Spleen (tissue), 11 donors: ENCODE measurements at regions not wholly inside any gene's neighbourhood (a gene's known extent, or its start where the extent isn't known, plus 50 kb on each side); places are given as distances from the start of the nearest gene placed in this dataset.

Experiments used
- DNase-seq: peaks from one replicate; pipeline ENCODE4 v3.0.0-alpha.2; 2020
- H3K27ac ChIP-seq, 8 donors: fragments of 200-600 bp; sonication (generic) in 7 of 8; 1 replicate in 4 of 8; 2 replicates in 4 of 8; pipeline versions ENCODE4 v1.5.0 to v1.8.0; 2016 to 2021; ENCODE audit warnings: inconsistent platforms in 4 of 8, mild to moderate bottlenecking in 4 of 8, moderate library complexity in 1 of 8
- H3K27me3 ChIP-seq, 7 donors: fragments of 200-600 bp; sonication (generic) in 6 of 7; replicated peaks in 1 of 7; 1 replicate in 4 of 7; 2 replicates in 3 of 7; pipeline versions ENCODE4 v1.5.0 to v1.8.0; 2016 to 2021; ENCODE audit warnings: inconsistent platforms in 3 of 7, mild to moderate bottlenecking in 1 of 7
- H3K36me3 ChIP-seq, 6 donors: fragments of 200-600 bp; sonication (generic) in 5 of 6; 1 replicate in 4 of 6; 2 replicates in 2 of 6; pipeline versions ENCODE4 v1.5.0 to v1.8.0; 2016 to 2021; ENCODE audit warnings: inconsistent platforms in 2 of 6
- H3K4me1 ChIP-seq, 6 donors: fragments of 200-600 bp; sonication (generic) in 5 of 6; 1 replicate in 3 of 6; 2 replicates in 3 of 6; pipeline versions ENCODE4 v1.5.0 to v1.8.0; 2016 to 2021; ENCODE audit warnings: inconsistent platforms in 3 of 6
- H3K4me3 ChIP-seq, 8 donors: fragments of 200-600 bp; sonication (generic) in 7 of 8; 1 replicate in 4 of 8; 2 replicates in 4 of 8; pipeline versions ENCODE4 v1.5.0 to v1.8.0; 2016 to 2021; ENCODE audit warnings: inconsistent platforms in 4 of 8, mild to moderate bottlenecking in 4 of 8, moderate library complexity in 2 of 8
- H3K9me3 ChIP-seq, 8 donors: fragments of 200-600 bp; sonication (generic) in 7 of 8; 1 replicate in 4 of 8; 2 replicates in 4 of 8; pipeline versions ENCODE4 v1.5.0 to v1.8.0; 2016 to 2021; ENCODE audit warnings: inconsistent platforms in 4 of 8
- CTCF ChIP-seq, 11 experiments: fragments of 200-600 bp in 7 of 11; fragments of 450-650 bp in 4 of 11; sonication (generic) in 4 of 11; IDR thresholded peaks in 8 of 11; conservative IDR thresholded peaks in 3 of 11; 1 replicate in 7 of 11; 2 replicates in 4 of 11; pipeline versions ENCODE4 v1.4.0 to v1.8.0; 2016 to 2021; ENCODE audit warnings: antibody characterized with exemption in 11 of 11, inconsistent platforms in 4 of 11, mild to moderate bottlenecking in 1 of 11
- POLR2A ChIP-seq, 3 donors: fragments of 450-650 bp; IDR thresholded peaks; one replicate each; pipeline ENCODE4 v1.5.1; 2017; ENCODE audit warnings: antibody characterized with exemption in 3 of 3, mild to moderate bottlenecking in 1 of 3
- POLR2AphosphoS5 ChIP-seq, 3 donors: sonication (generic); formaldehyde crosslinking; IDR thresholded peaks; one replicate each; pipeline ENCODE4 v1.5.1; 2017; ENCODE audit warnings: antibody characterized with exemption in 3 of 3
- WGBS, 5 donors: extraction: QIAGEN DNeasy Blood & Tissue Kit in 3 of 5; methylation state at CpG; one replicate each; pipeline versions ENCODE4 v1.1.5 to v1.1.7; 2013 to 2018; 5-methylcytosine and 5-hydroxymethylcytosine counted together
- intact Hi-C: fragments of 100-400 bp; cut with DNase I; formaldehyde crosslinking; loops from one replicate; pipeline ENCODE4 v1.15.0; 2023; ENCODE audit warnings: low total_unique reads
- donor health status: healthy with polysubstance abuse.
- donor health status: DM: no; HTN: no; CAD: no; lungs with moderate emphysema.
- donor health status: DM: no; HTN: no; CAD: no.
- donor health status: Bipolar disorder and iron deficiency.
- donor health status: healthy.
- donor health status: DM: no; HTN: no; CAD: no.
- donor health status: DM: yes; HTN: yes; CAD: no.

GRCh38 chr20:24393903-24394302, 75.5 kb upstream of the SYNDIG1 start:
- Histone ChIP-seq H3K4me3 (no peak overlapping the region), H3K36me3 (no peaks in the 10 kb centered on the region), H3K4me1 (peaks cover 0 to 8% (median 0%) of the 10 kb centered on the region in 6 donors), H3K27me3 (peaks cover 0 to 15% (median 0%) of the 10 kb centered on the region in 7 donors), H3K9me3 (peaks cover 0 to 22% (median 12%) of the 10 kb centered on the region in 8 donors), H3K27ac (no peak overlapping the region)
- TF ChIP-seq POLR2AphosphoS5 (IDR thresholded peaks at IDR 0.05) (no peak), POLR2A (IDR thresholded peaks at IDR 0.05) (no peak), CTCF (IDR thresholded peaks at IDR 0.05 in 8 of 11, conservative IDR thresholded peaks at IDR 0.05 in 3 of 11) (no peak)
- DNase-seq: no peak
- intact Hi-C loops: no loop called here
- WGBS, 5 donors: 70 to 88% (median 74%) methylated on average over 8 to 9 of the region's 9 CpGs

GRCh38 chr20:24392612-24393011, 76.8 kb upstream of the SYNDIG1 start:
- H3K27ac ChIP-seq: no peak overlapping the region
- intact Hi-C loops: no loop called here
- TF ChIP-seq POLR2AphosphoS5 (IDR thresholded peaks at IDR 0.05) (no peak), POLR2A (IDR thresholded peaks at IDR 0.05) (no peak), CTCF (IDR thresholded peaks at IDR 0.05 in 8 of 11, conservative IDR thresholded peaks at IDR 0.05 in 3 of 11) (no peak)
- H3K36me3 ChIP-seq: no peaks in the 10 kb centered on the region
- peaks cover 0 to 8% (median 0%) of the 10 kb centered on the region in 6 donors for H3K4me1 ChIP-seq
- peaks cover 0 to 18% (median 0%) of the 10 kb centered on the region in 7 donors for H3K27me3 ChIP-seq
- H3K9me3 ChIP-seq: peaks cover 0 to 13% (median 8%) of the 10 kb centered on the region in 8 donors
- H3K4me3 ChIP-seq: no peak overlapping the region
- no peak for DNase-seq
- 66 to 81% (median 74%) methylated on average over 4 of the region's 4 CpGs for WGBS, 5 donors

GRCh38 chr20:24389686-24390085, 79.7 kb upstream of the SYNDIG1 start:
- Histone ChIP-seq H3K27me3 (peaks cover 0 to 14% (median 0%) of the 10 kb centered on the region in 7 donors), H3K9me3 (no peaks in the 10 kb centered on the region), H3K36me3 (no peaks in the 10 kb centered on the region), H3K27ac (no peak overlapping the region), H3K4me1 (peaks cover 0 to 8% (median 0%) of the 10 kb centered on the region in 6 donors), H3K4me3 (no peak overlapping the region)
- intact Hi-C loops: no loop called here
- no peak for DNase-seq
- WGBS, 5 donors: 9 to 29% (median 18%) methylated on average over 3 of the region's 3 CpGs
- TF ChIP-seq POLR2A (IDR thresholded peaks at IDR 0.05) (no peak), CTCF (IDR thresholded peaks at IDR 0.05 in 8 of 11, conservative IDR thresholded peaks at IDR 0.05 in 3 of 11) (no peak), POLR2AphosphoS5 (IDR thresholded peaks at IDR 0.05) (no peak)

DNA sequence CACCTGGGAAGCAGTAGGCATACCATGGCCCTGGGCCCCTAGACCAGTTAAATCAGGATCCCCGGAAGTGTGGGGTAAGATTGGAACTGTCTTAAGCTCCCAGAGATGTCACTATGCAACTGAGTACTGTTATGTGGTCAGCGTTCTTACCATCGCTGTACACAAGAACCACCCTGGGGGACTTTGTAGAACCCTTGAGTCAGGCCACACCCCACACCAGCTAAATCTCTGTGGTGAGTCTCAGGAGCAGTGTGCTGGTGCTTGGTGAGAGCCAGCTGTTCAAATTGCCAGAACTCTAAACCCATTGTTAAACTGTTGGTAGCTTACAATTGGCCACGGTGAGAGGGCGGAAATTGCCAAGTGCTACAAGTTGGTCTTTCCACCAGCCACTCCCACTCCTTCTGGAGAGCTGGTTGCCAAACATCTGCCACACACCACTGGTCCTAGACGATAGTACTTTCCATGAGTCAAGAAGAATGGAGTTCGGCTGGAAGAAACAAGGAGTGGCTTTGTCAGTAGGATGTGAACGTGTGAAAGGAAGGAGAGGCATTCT, 80.5 kb upstream of the SYNDIG1 start:
- H3K4me1 ChIP-seq: peaks cover 0 to 8% (median 0%) of the 10 kb centered on the region in 6 donors
- no peaks in the 10 kb centered on the region for H3K36me3 ChIP-seq
- TF ChIP-seq CTCF (IDR thresholded peaks at IDR 0.05 in 8 of 11, conservative IDR thresholded peaks at IDR 0.05 in 3 of 11): no peak
- TF ChIP-seq POLR2AphosphoS5 (IDR thresholded peaks at IDR 0.05): no peak
- no peak for TF ChIP-seq POLR2A (IDR thresholded peaks at IDR 0.05)
- peaks cover 0 to 14% (median 0%) of the 10 kb centered on the region in 7 donors for H3K27me3 ChIP-seq
- DNase-seq: no peak
- no peak overlapping the region for H3K27ac ChIP-seq
- WGBS, 5 donors: 56 to 77% (median 73%) methylated on average over 8 of the region's 8 CpGs
- no peak overlapping the region for H3K4me3 ChIP-seq
- intact Hi-C loops: no loop called here
- H3K9me3 ChIP-seq: no peaks in the 10 kb centered on the region
